H1 (cell line): ENCODE measurements at regions not wholly inside any gene's neighbourhood (a gene's known extent, or its start where the extent isn't known, plus 50 kb on each side); places are given as distances from the start of the nearest gene placed in this dataset.

Experiments
- CTCF ChIA-PET: fragments of 300-600 bp; sonication (Branson Sonifier 250); formaldehyde crosslinking; loops from one replicate; lab custom pipeline; 2021; ENCODE audit not compliant: partially characterized antibody; lab: Charles Lee
- POLR2A ChIA-PET: fragments of 300-600 bp; sonication (Branson Sonifier 250); formaldehyde crosslinking; loops from one replicate; lab custom pipeline; 2021; ENCODE audit warnings: inconsistent platforms; ENCODE audit not compliant: partially characterized antibody; lab: Charles Lee
- DNase-seq, 2 experiments: peaks; one replicate each; pipeline versions ENCODE4 v3.0.0 to v3.0.0-alpha.2; 2010 to 2022; ENCODE audit warnings: low spot score in 2 of 2, low read depth in 1 of 2, mixed read lengths in 1 of 2
- FAIRE-seq: peaks from 2 replicates; lab custom pipeline; 2011; peaks lifted over from hg19 to GRCh38; lab: Jason Lieb, UNC
- H2AFZ ChIP-seq: 2 replicates; pipeline ENCODE4 v1.8.1; 2012; ENCODE audit warnings: low read length, inconsistent platforms
- H2AK5ac ChIP-seq: 2 replicates; pipeline ENCODE4 v1.6.1; 2013; ENCODE audit warnings: low read depth, low read length
- H2BK120ac ChIP-seq: replicated peaks from 2 replicates; pipeline ENCODE3; 2013; ENCODE audit warnings: low read depth, low read length, inconsistent platforms
- H2BK12ac ChIP-seq: 2 replicates; pipeline ENCODE4 v1.6.1; 2013; ENCODE audit warnings: low read depth, low read length
- H2BK15ac ChIP-seq: 2 replicates; pipeline ENCODE4 v1.6.1; 2013; ENCODE audit warnings: low read length
- H2BK20ac ChIP-seq: 2 replicates; pipeline ENCODE4 v1.6.1; 2013; ENCODE audit warnings: low read length
- H2BK5ac ChIP-seq: 2 replicates; pipeline ENCODE4 v1.6.1; 2013; ENCODE audit warnings: low read depth, low read length
- H3K14ac ChIP-seq: 2 replicates; pipeline ENCODE4 v1.6.1; 2013; ENCODE audit warnings: inconsistent platforms; ENCODE audit not compliant: insufficient read length
- H3K18ac ChIP-seq: 2 replicates; pipeline ENCODE4 v1.6.1; 2013; ENCODE audit warnings: low read length; ENCODE audit errors: extremely low read depth
- H3K23ac ChIP-seq: 2 replicates; pipeline ENCODE4 v1.6.1; 2013; ENCODE audit warnings: inconsistent platforms; ENCODE audit not compliant: insufficient read length
- H3K23me2 ChIP-seq: 2 replicates; pipeline ENCODE4 v1.6.1; 2013; ENCODE audit warnings: low read depth, low read length
- H3K27ac ChIP-seq: 2 replicates; pipeline ENCODE4 v1.6.1; 2011; ENCODE audit warnings: low read depth, low read length, inconsistent platforms
- H3K27me3 ChIP-seq, 4 experiments: replicated peaks in 1 of 4; 1 replicate in 1 of 4; 2 replicates in 3 of 4; pipeline versions ENCODE4 v1.6.1 to v1.8.1; 2011 to 2013; ENCODE audit warnings: low read length in 3 of 4, mild to moderate bottlenecking in 3 of 4, inconsistent platforms in 2 of 4, mixed read lengths in 2 of 4, moderate library complexity in 1 of 4; ENCODE audit not compliant: control insufficient read depth in 3 of 4, insufficient read depth in 3 of 4; ENCODE audit errors: extremely low read depth in 1 of 4
- H3K36me3 ChIP-seq, 4 experiments: 2 replicates each; pipeline versions ENCODE4 v1.6.1 to v1.8.1; 2011 to 2013; ENCODE audit warnings: mild to moderate bottlenecking in 4 of 4, low read length in 3 of 4, moderate library complexity in 2 of 4, control low read depth in 1 of 4, inconsistent platforms in 1 of 4; ENCODE audit not compliant: insufficient read depth in 4 of 4, control insufficient read depth in 2 of 4
- H3K4ac ChIP-seq: replicated peaks from 2 replicates; pipeline ENCODE3; 2013; ENCODE audit warnings: low read length, low read depth, mixed read lengths, inconsistent platforms; ENCODE audit not compliant: insufficient read length
- H3K4me1 ChIP-seq, 4 experiments: replicated peaks in 1 of 4; 1 replicate in 1 of 4; 2 replicates in 3 of 4; pipeline versions ENCODE4 v1.6.1 to v1.8.1; 2011 to 2013; ENCODE audit warnings: low read length in 3 of 4, inconsistent platforms in 2 of 4, mixed read lengths in 1 of 4; ENCODE audit not compliant: insufficient read depth in 4 of 4, control insufficient read depth in 3 of 4
- H3K4me2 ChIP-seq, 2 experiments: 2 replicates each; pipeline versions ENCODE4 v1.6.1 to v1.8.1; 2011 to 2013; ENCODE audit warnings: low read depth in 2 of 2, low read length in 2 of 2, control low read depth in 1 of 2, inconsistent platforms in 1 of 2, mild to moderate bottlenecking in 1 of 2; ENCODE audit not compliant: insufficient read depth in 1 of 2
- H3K4me3 ChIP-seq, 4 experiments: fragments of 200-600, 300-600 bp in 1 of 4; sonication (generic), shearing (Covaris generic), sonication (Bioruptor Twin) in 1 of 4; 2 replicates each; pipeline versions ENCODE4 v1.5.1 to v1.8.1; 2011 to 2016; ENCODE audit warnings: low read length in 4 of 4, low read depth in 3 of 4, control low read depth in 2 of 4, inconsistent platforms in 2 of 4, mild to moderate bottlenecking in 2 of 4, mixed read lengths in 1 of 4, moderate library complexity in 1 of 4; ENCODE audit not compliant: insufficient read depth in 2 of 4; ENCODE audit errors: extremely low read depth in 1 of 4
- H3K56ac ChIP-seq: replicated peaks from 2 replicates; pipeline ENCODE3; 2013; ENCODE audit warnings: low read depth, mild to moderate bottlenecking, mixed read lengths, low read length, inconsistent platforms; ENCODE audit not compliant: insufficient read length
- H3K79me1 ChIP-seq: 2 replicates; pipeline ENCODE4 v1.6.1; 2013; ENCODE audit warnings: low read depth, low read length, control low read depth
- H3K79me2 ChIP-seq, 2 experiments: 2 replicates each; pipeline versions ENCODE4 v1.6.1 to v1.8.1; 2012 to 2013; ENCODE audit warnings: low read length in 2 of 2, mild to moderate bottlenecking in 2 of 2, inconsistent platforms in 1 of 2; ENCODE audit not compliant: insufficient read depth in 2 of 2, control insufficient read depth in 1 of 2
- H3K9ac ChIP-seq, 4 experiments: replicated peaks in 1 of 4; 1 replicate in 1 of 4; 2 replicates in 3 of 4; pipeline versions ENCODE4 v1.6.1 to v1.8.1; 2011 to 2013; ENCODE audit warnings: low read depth in 3 of 4, low read length in 3 of 4, control low read depth in 2 of 4, mild to moderate bottlenecking in 2 of 4, moderate library complexity in 2 of 4, inconsistent platforms in 1 of 4; ENCODE audit errors: extremely low read depth in 1 of 4
- H3K9me3 ChIP-seq, 2 experiments: 2 replicates each; pipeline versions ENCODE4 v1.6.1 to v1.8.1; 2012 to 2013; ENCODE audit warnings: mild to moderate bottlenecking in 2 of 2, moderate library complexity in 2 of 2, control low read depth in 1 of 2, inconsistent platforms in 1 of 2, low read depth in 1 of 2, low read length in 1 of 2, mixed read lengths in 1 of 2; ENCODE audit not compliant: insufficient read depth in 2 of 2
- H4K20me1 ChIP-seq, 2 experiments: replicated peaks in 1 of 2; 2 replicates each; pipeline versions ENCODE3 to v1.8.1; 2011 to 2013; ENCODE audit warnings: inconsistent platforms in 2 of 2, low read length in 2 of 2, mild to moderate bottlenecking in 1 of 2; ENCODE audit not compliant: insufficient read depth in 2 of 2, control insufficient read depth in 1 of 2
- H4K5ac ChIP-seq: 2 replicates; pipeline ENCODE4 v1.6.1; 2013; ENCODE audit warnings: low read length, low read depth, mixed read lengths, inconsistent platforms; ENCODE audit not compliant: insufficient read length
- H4K8ac ChIP-seq: 2 replicates; pipeline ENCODE4 v1.8.0; 2013; ENCODE audit warnings: mild to moderate bottlenecking, moderate library complexity, low read length, inconsistent platforms; ENCODE audit not compliant: insufficient read depth; ENCODE audit errors: extremely low read depth
- H4K91ac ChIP-seq: replicated peaks from 2 replicates; pipeline ENCODE3; 2013; ENCODE audit warnings: low read length, mixed read lengths, inconsistent platforms; ENCODE audit not compliant: insufficient read length
- BACH1 ChIP-seq: IDR thresholded peaks from 2 replicates; pipeline ENCODE4 v1.6.1; 2012; ENCODE audit warnings: low read length, improper control_type of control experiment
- BRCA1 ChIP-seq: IDR thresholded peaks from 2 replicates; pipeline ENCODE4 v1.6.1; 2012; ENCODE audit warnings: low read depth, low read length, improper control_type of control experiment
- CREB1 ChIP-seq: IDR thresholded peaks from 2 replicates; pipeline ENCODE4 v1.6.1; 2012; ENCODE audit warnings: inconsistent platforms
- CTBP2 ChIP-seq: IDR thresholded peaks from 2 replicates; pipeline ENCODE4 v1.7.0; 2011; ENCODE audit warnings: borderline replicate concordance, mild to moderate bottlenecking, moderate library complexity, mixed read lengths, low read length; ENCODE audit not compliant: insufficient read depth, insufficient read length
- E2F6 ChIP-seq: IDR thresholded peaks from 2 replicates; pipeline ENCODE4 v1.6.1; 2012; ENCODE audit warnings: inconsistent platforms
- EZH2 ChIP-seq: fragments of 200-600 bp; sonication (generic); IDR thresholded peaks from 2 replicates; pipeline ENCODE4 v1.7.1; 2012; ENCODE audit warnings: low read depth, mild to moderate bottlenecking, moderate library complexity, low read length, inconsistent platforms; ENCODE audit not compliant: severe bottlenecking
- FOSL1 ChIP-seq: IDR thresholded peaks from 2 replicates; pipeline ENCODE4 v1.6.1; 2011; ENCODE audit warnings: mild to moderate bottlenecking, low read depth, low read length, moderate library complexity; ENCODE audit not compliant: insufficient read depth
- JUN ChIP-seq: IDR thresholded peaks from 2 replicates; pipeline ENCODE4 v1.6.1; 2011; ENCODE audit warnings: low read depth, mild to moderate bottlenecking, improper control_type of control experiment, low read length
- KDM4A ChIP-seq: IDR thresholded peaks from one replicate; pipeline ENCODE4 v1.7.1; 2012; ENCODE audit warnings: low read depth, mild to moderate bottlenecking, moderate library complexity, low read length, inconsistent platforms; ENCODE audit not compliant: severe bottlenecking
- MAFK ChIP-seq: IDR thresholded peaks from 2 replicates; pipeline ENCODE4 v1.6.1; 2012; ENCODE audit warnings: low read depth, mild to moderate bottlenecking, improper control_type of control experiment, low read length
- NRF1 ChIP-seq: IDR thresholded peaks from 2 replicates; pipeline ENCODE4 v1.6.1; 2011; ENCODE audit warnings: mild to moderate bottlenecking, low read depth, low read length, improper control_type of control experiment
- POLR2A ChIP-seq, 2 experiments: IDR thresholded peaks; 1 replicate in 1 of 2; 2 replicates in 1 of 2; pipeline ENCODE4 v1.6.1; 2011; ENCODE audit warnings: low read depth in 2 of 2, low read length in 2 of 2, mild to moderate bottlenecking in 2 of 2; ENCODE audit errors: control extremely low read depth in 1 of 2
- RFX5 ChIP-seq: IDR thresholded peaks from 2 replicates; pipeline ENCODE4 v1.6.1; 2011; ENCODE audit warnings: low read depth, low read length, improper control_type of control experiment, borderline replicate concordance
- SIX5 ChIP-seq: IDR thresholded peaks from 2 replicates; pipeline ENCODE4 v1.6.1; 2011; ENCODE audit warnings: mild to moderate bottlenecking, low read depth, low read length
- SP1 ChIP-seq: IDR thresholded peaks from 2 replicates; pipeline ENCODE4 v1.6.1; 2011; ENCODE audit warnings: low read depth, low read length
- TBP ChIP-seq: IDR thresholded peaks from 2 replicates; pipeline ENCODE4 v1.6.1; 2011; ENCODE audit warnings: low read depth, low read length, improper control_type of control experiment

GRCh38 chr4:72864898-72865297, 204.6 kb downstream of the COX18 start:
- no peaks in the 10 kb centered on the region for H3K79me1 ChIP-seq
- H2AFZ ChIP-seq: no peak overlapping the region
- H4K8ac ChIP-seq: no peak overlapping the region
- no peak overlapping the region for H2BK20ac ChIP-seq
- H3K27ac ChIP-seq: no peak overlapping the region
- H3K4ac ChIP-seq: no peak overlapping the region
- TF ChIP-seq FOSL1: no peak
- TF ChIP-seq SIX5: no peak
- TF ChIP-seq POLR2A (IDR thresholded peaks at IDR 0.05; ENCODE audit: control extremely low read depth in 1 of 2, low read depth in 2 of 2, low read length in 2 of 2): no peak
- TF ChIP-seq EZH2: no peak
- no peak for TF ChIP-seq TBP
- TF ChIP-seq KDM4A: no peak
- no peak for TF ChIP-seq BRCA1
- TF ChIP-seq NRF1: no peak
- no peak for TF ChIP-seq SP1
- no peak for TF ChIP-seq MAFK
- TF ChIP-seq CTBP2: no peak
- no peak for TF ChIP-seq E2F6
- no peak for TF ChIP-seq JUN
- no peak for TF ChIP-seq BACH1
- TF ChIP-seq RFX5: no peak
- TF ChIP-seq CREB1: no peak
- H3K4me2 ChIP-seq: no peak overlapping the region
- no peaks in the 10 kb centered on the region for H3K4me1 ChIP-seq
- no peaks in the 10 kb centered on the region for H4K20me1 ChIP-seq
- no peak overlapping the region for H3K14ac ChIP-seq
- H2BK12ac ChIP-seq: no peak overlapping the region
- H4K5ac ChIP-seq: no peak overlapping the region
- H4K91ac ChIP-seq: no peak overlapping the region
- H3K23me2 ChIP-seq: no peaks in the 10 kb centered on the region
- DNase-seq: no peak
- H3K4me3 ChIP-seq: no peak overlapping the region
- peaks cover 0 to 1% (median 0%) of the 10 kb centered on the region in 4 experiments; a peak in 1 of 7 replicates for H3K27me3 ChIP-seq
- peaks cover 0 to 6% of the 10 kb centered on the region in 2 experiments; a peak in 1 of 4 replicates for H3K9me3 ChIP-seq
- H3K9ac ChIP-seq: no peak overlapping the region
- H3K18ac ChIP-seq: no peak overlapping the region
- ChIA-PET POLR2A (no interaction called here), CTCF (no interaction called here)
- H2BK120ac ChIP-seq: no peak overlapping the region
- H3K79me2 ChIP-seq: no peaks in the 10 kb centered on the region
- no peak overlapping the region for H3K56ac ChIP-seq
- no peak overlapping the region for H3K23ac ChIP-seq
- no peak for FAIRE-seq
- no peak overlapping the region for H2AK5ac ChIP-seq
- no peaks in the 10 kb centered on the region for H3K36me3 ChIP-seq
- no peak overlapping the region for H2BK5ac ChIP-seq
- no peak overlapping the region for H2BK15ac ChIP-seq
